K562 (cell line): ENCODE measurements at regions not wholly inside any gene's neighbourhood (a gene's known extent, or its start where the extent isn't known, plus 50 kb on each side); places are given as distances from the start of the nearest gene placed in this dataset.

Source experiments
- ATAC-seq: fragments of 200-7000 bp; cut with Tn5 transposase; 3 replicates; pipeline ENCODE4 v1.9.1; 2020; ENCODE audit warnings: moderate library complexity
- BruUV-seq: library from RNA; stranded (reverse); fragments of 400-500 nt; replicated peaks from 2 replicates; lab custom pipeline; 2021; lab: Mats Ljungman, UMichigan
- CTCF ChIA-PET: fragments of 300-600 bp; formaldehyde crosslinking; extraction: SDS; loops from one replicate; lab custom pipeline; 2021; ENCODE audit warnings: low intra/inter-chr PET ratio; lab: Yijun Ruan, JAX
- POLR2A ChIA-PET: fragments of 300-600, 350-650 bp; sonication (Branson Sonifier 250); formaldehyde crosslinking; extraction: SDS; loops from one replicate; lab custom pipeline; 2021; ENCODE audit warnings: antibody characterized with exemption, inconsistent platforms; lab: Yijun Ruan, JAX
- DNase-seq, 4 experiments: peaks; one replicate each; pipeline versions ENCODE4 v3.0.0 to v3.0.0-alpha.2; 2011 to 2018; ENCODE audit warnings: low spot score in 3 of 4, mixed read lengths in 3 of 4; ENCODE audit errors: extremely low read depth in 1 of 4
- FAIRE-seq: peaks from 2 replicates; lab custom pipeline; 2011; peaks lifted over from hg19 to GRCh38; lab: Jason Lieb, UNC
- H2AFZ ChIP-seq: 2 replicates; pipeline ENCODE4 v1.6.0; 2011; ENCODE audit warnings: low read depth, low read length, control low read depth, inconsistent platforms
- H3K27ac ChIP-seq: fragments of 200-600 bp; 3 replicates; pipeline ENCODE4 v1.8.0; 2011; ENCODE audit warnings: low read depth, mild to moderate bottlenecking, control low read depth, inconsistent platforms, low read length, moderate library complexity, mixed read lengths; ENCODE audit errors: extremely low read depth
- H3K27me3 ChIP-seq, 2 experiments: fragments of 300-600 bp in 1 of 2; 2 replicates in 1 of 2; 3 replicates in 1 of 2; pipeline versions ENCODE4 v1.6.0 to v1.8.0; 2011; ENCODE audit warnings: inconsistent platforms in 2 of 2, low read length in 2 of 2, mild to moderate bottlenecking in 1 of 2, mixed read lengths in 1 of 2, moderate library complexity in 1 of 2; ENCODE audit not compliant: control insufficient read depth in 2 of 2, insufficient read depth in 2 of 2
- H3K36me3 ChIP-seq: fragments of 300-600 bp; 3 replicates; pipeline ENCODE4 v1.8.0; 2011; ENCODE audit warnings: mild to moderate bottlenecking, low read length, inconsistent platforms; ENCODE audit not compliant: control insufficient read depth, insufficient read depth
- H3K4me1 ChIP-seq, 2 experiments: fragments of 200-600 bp in 1 of 2; replicated peaks in 1 of 2; 2 replicates in 1 of 2; 3 replicates in 1 of 2; pipeline versions ENCODE4 v1.5.1 to v1.8.0; 2011; ENCODE audit warnings: inconsistent platforms in 2 of 2, low read length in 2 of 2, mild to moderate bottlenecking in 1 of 2, mixed read lengths in 1 of 2, moderate library complexity in 1 of 2; ENCODE audit not compliant: control insufficient read depth in 2 of 2, insufficient read depth in 2 of 2
- H3K4me2 ChIP-seq: 2 replicates; pipeline ENCODE4 v1.6.1; 2011; ENCODE audit warnings: low read length, control low read depth, inconsistent platforms, mixed read lengths; ENCODE audit not compliant: insufficient read depth
- H3K4me3 ChIP-seq: fragments of 200-600 bp; sonication (generic), shearing (Covaris generic); 2 replicates; pipeline ENCODE4 v1.5.1; 2016; ENCODE audit warnings: control low read depth, inconsistent platforms
- H3K79me2 ChIP-seq: fragments of 200-600 bp; 3 replicates; pipeline ENCODE4 v1.8.0; 2011; ENCODE audit warnings: low read length, inconsistent platforms; ENCODE audit not compliant: control insufficient read depth, insufficient read depth
- H3K9ac ChIP-seq, 2 experiments: 2 replicates each; pipeline versions ENCODE4 v1.6.0 to v1.6.1; 2011; ENCODE audit warnings: low read depth in 2 of 2, low read length in 2 of 2, control low read depth in 1 of 2, inconsistent platforms in 1 of 2, mild to moderate bottlenecking in 1 of 2, mixed read lengths in 1 of 2; ENCODE audit not compliant: insufficient read depth in 1 of 2
- H3K9me1 ChIP-seq: one replicate; pipeline ENCODE4 v1.6.0; 2011; ENCODE audit warnings: inconsistent platforms, mild to moderate bottlenecking, low read length, moderate library complexity; ENCODE audit not compliant: control insufficient read depth, insufficient read depth
- H3K9me3 ChIP-seq: replicated peaks from 2 replicates; pipeline ENCODE4 v1.5.1; 2011; ENCODE audit warnings: low read depth, low read length, inconsistent platforms; ENCODE audit not compliant: control insufficient read depth, insufficient read depth
- H4K20me1 ChIP-seq: replicated peaks from 2 replicates; pipeline ENCODE4 v1.6.1; 2011; ENCODE audit warnings: low read length, inconsistent platforms, mixed read lengths; ENCODE audit not compliant: control insufficient read depth, insufficient read depth
- C11orf30 ChIP-seq: fragments of 450-650 bp; IDR thresholded peaks from 2 replicates; pipeline ENCODE4 v1.6.1; 2016; ENCODE audit warnings: low read depth, mild to moderate bottlenecking
- CREB3 ChIP-seq: fragments of 450-650 bp; conservative IDR thresholded peaks from 2 replicates; pipeline ENCODE4 v1.6.1; 2016; ENCODE audit warnings: missing genetic modification characterization, low read depth, mild to moderate bottlenecking, missing compliant biosample characterization, moderate library complexity
- FOXJ3 ChIP-seq: sonication (generic); formaldehyde crosslinking; IDR thresholded peaks from 2 replicates; pipeline ENCODE4 v1.4.0; 2020; ENCODE audit warnings: mild to moderate bottlenecking, missing genetic modification reagents
- MAFF ChIP-seq: IDR thresholded peaks from 2 replicates; pipeline ENCODE4 v1.6.1; 2012; ENCODE audit warnings: low read length, improper control_type of control experiment
- MAFG ChIP-seq: fragments of 450-650 bp; conservative IDR thresholded peaks from 2 replicates; pipeline ENCODE4 v1.6.1; 2016; ENCODE audit warnings: missing genetic modification characterization, missing compliant biosample characterization
- MAFK ChIP-seq: IDR thresholded peaks from 2 replicates; pipeline ENCODE4 v1.6.1; 2011; ENCODE audit warnings: low read length, improper control_type of control experiment
- MAZ ChIP-seq, 2 experiments: fragments of 450-650 bp in 1 of 2; sonication (generic) in 1 of 2; formaldehyde crosslinking; IDR thresholded peaks in 1 of 2; conservative IDR thresholded peaks in 1 of 2; 2 replicates each; pipeline versions ENCODE4 v1.4.0 to v1.5.0; 2020; ENCODE audit warnings: mild to moderate bottlenecking in 1 of 2, missing genetic modification reagents in 1 of 2
- SOX6 ChIP-seq: fragments of 450-650 bp; IDR thresholded peaks from 2 replicates; pipeline ENCODE4 v1.6.1; 2014; ENCODE audit warnings: mild to moderate bottlenecking
- ZNF316 ChIP-seq: fragments of 450-650 bp; IDR thresholded peaks from 2 replicates; pipeline ENCODE4 v1.6.1; 2016
- WGBS: fragments of 100-300 bp; shearing (Covaris generic); methylation state at CpG from one replicate; pipeline ENCODE4 v1.1.6; 2016; ENCODE audit warnings: low coverage, mixed read lengths; ENCODE audit not compliant: insufficient coverage; ENCODE audit errors: missing lambda C conversion rate; 5-methylcytosine and 5-hydroxymethylcytosine counted together
- in situ Hi-C: fragments of 300-500 bp; cut with MboI; formaldehyde crosslinking; loops from 4 replicates; pipeline ENCODE4 v1.15.0; 2018; ENCODE audit warnings: inconsistent platforms, mixed read lengths
- intact Hi-C: fragments of 100-400 bp; cut with micrococcal nuclease; formaldehyde crosslinking; loops from 2 replicates; pipeline ENCODE4 v1.14.2; 2022

DNA sequence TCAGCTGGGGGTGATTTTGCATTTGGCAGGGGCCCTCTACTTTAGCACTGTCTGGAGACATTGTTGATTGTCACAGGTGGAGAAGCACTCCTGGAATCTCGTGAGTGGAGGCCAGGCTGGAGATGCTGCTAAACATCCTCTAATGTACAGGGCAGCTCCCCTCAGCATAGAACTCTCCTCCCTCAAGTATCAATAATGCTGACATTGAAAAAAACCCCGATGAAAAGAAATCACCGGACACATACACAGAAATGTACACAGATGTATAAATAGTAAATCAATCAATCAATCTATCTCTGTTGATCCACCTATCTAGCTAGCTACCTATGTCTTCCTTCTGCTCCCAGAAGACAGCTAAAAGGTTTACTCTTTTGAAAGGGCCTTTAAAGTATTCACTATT lies 89.4 kb upstream of the KCNJ15 start:
- TF ChIP-seq MAFK (peak; percentile 72), SOX6 (no peak), MAZ (CRISPR knock-in tag; conservative IDR thresholded peaks at IDR 0.05 in 1 of 2, IDR thresholded peaks at IDR 0.05 in 1 of 2) (no peak), CREB3 (tag) (no peak), MAFG (tag) (peak; percentile 66), ZNF316 (peak; percentile 88), FOXJ3 (no peak), MAFF (peak; percentile 80), C11orf30 (peak; percentile 70; the same call in 1 of the 2 replicates)
- DNase-seq (no peak), FAIRE-seq (no peak), ATAC-seq (no peak)
- H3K4me3 ChIP-seq: no peak overlapping the region
- CTCF ChIA-PET: no interaction called here
- no peaks in the 10 kb centered on the region for H3K9me1 ChIP-seq
- intact Hi-C loops (no loop called here), in situ Hi-C loops (loop anchor here (25.0 kb wide), 1 partner anchor 455 kb away; no protein-coding TSS in a partner anchor)
- no peaks in the 10 kb centered on the region for H3K9me3 ChIP-seq
- no peaks in the 10 kb centered on the region for H3K36me3 ChIP-seq
- no peak overlapping the region for H2AFZ ChIP-seq
- no peaks in the 10 kb centered on the region for H3K79me2 ChIP-seq
- 9% methylated on average over 3 of the region's 3 CpGs for WGBS
- no TSS peak for BruUV-seq
- 0 out of 5 replicates have a peak, but pooled peaks cover 0 to 3% of the 10 kb centered on the region in 2 experiments for H3K27me3 ChIP-seq
- no peak overlapping the region for H3K9ac ChIP-seq
- H3K4me2 ChIP-seq: no peak overlapping the region
- POLR2A ChIA-PET: interaction anchor here (0.9 to 1.5 kb wide), 3 partner anchors 10 to 19 kb away, joined by 3 to 9 read pairs (median 3); no protein-coding TSS in a partner anchor
- H3K4me1 ChIP-seq: no peaks in the 10 kb centered on the region
- H3K27ac ChIP-seq: no peak overlapping the region
- H4K20me1 ChIP-seq: no peaks in the 10 kb centered on the region
